Esophagus muscularis mucosa (tissue), 4 donors: ENCODE measurements at regions not wholly inside any gene's neighbourhood (a gene's known extent, or its start where the extent isn't known, plus 50 kb on each side); places are given as distances from the start of the nearest gene placed in this dataset.
A peak's percentile ranks its signal among the peaks of the same experiment; 100 is the strongest.
"Not testable (repeated sequence)": the region's sequence is repeated elsewhere in the genome, so short reads cannot be mapped to it uniquely, and the experiment has no call there.

ENCODE experiments used
- DNase-seq: peaks from one replicate; pipeline ENCODE4 v3.0.0-alpha.2; 2017; ENCODE audit errors: extremely low spot score
- H3K27ac ChIP-seq, 4 donors: fragments of 200-600 bp; sonication (generic); replicated peaks in 1 of 4; 1 replicate in 3 of 4; 2 replicates in 1 of 4; pipeline ENCODE4 v1.5.1; 2016 to 2019; ENCODE audit warnings: mild to moderate bottlenecking in 1 of 4
- H3K27me3 ChIP-seq, 4 donors: fragments of 200-600 bp; sonication (generic); one replicate each; pipeline versions ENCODE4 v1.5.1 to v1.6.0; 2016 to 2019
- H3K36me3 ChIP-seq, 4 donors: fragments of 200-600 bp; sonication (generic); one replicate each; pipeline ENCODE4 v1.5.1; 2016 to 2019
- H3K4me1 ChIP-seq, 4 donors: fragments of 200-600 bp; sonication (generic); one replicate each; pipeline ENCODE4 v1.5.1; 2016 to 2019
- H3K4me3 ChIP-seq, 4 donors: fragments of 200-600 bp; sonication (generic); 1 replicate in 2 of 4; 2 replicates in 2 of 4; pipeline ENCODE4 v1.5.1; 2016 to 2019; ENCODE audit warnings: mild to moderate bottlenecking in 4 of 4, moderate library complexity in 1 of 4
- H3K9me3 ChIP-seq, 4 donors: fragments of 200-600 bp; sonication (generic); 1 replicate in 3 of 4; 2 replicates in 1 of 4; pipeline ENCODE4 v1.5.1; 2016 to 2019
- EP300 ChIP-seq: sonication (generic); formaldehyde crosslinking; IDR thresholded peaks from one replicate; pipeline ENCODE4 v1.6.1; 2017; ENCODE audit warnings: antibody characterized with exemption
- POLR2A ChIP-seq: fragments of 450-650 bp; IDR thresholded peaks from one replicate; pipeline ENCODE4 v1.6.1; 2017; ENCODE audit warnings: antibody characterized with exemption, moderate library complexity, mild to moderate bottlenecking, low read depth
- POLR2AphosphoS5 ChIP-seq, 2 donors: sonication (generic); formaldehyde crosslinking; IDR thresholded peaks; one replicate each; pipeline ENCODE4 v1.6.1; 2017; ENCODE audit warnings: antibody characterized with exemption in 2 of 2
- WGBS: methylation state at CpG from one replicate; pipeline ENCODE4 v1.1.5; 2018; 5-methylcytosine and 5-hydroxymethylcytosine counted together
- intact Hi-C: fragments of 100-400 bp; cut with DNase I; formaldehyde crosslinking; loops from one replicate; pipeline ENCODE4 v1.15.1; 2023
- TF ChIP-seq, protein P1 (sequence below), 3 experiments: fragments of 200-600 bp in 2 of 3; fragments of 450-650 bp in 1 of 3; sonication (generic) in 2 of 3; IDR thresholded peaks; one replicate each; pipeline ENCODE4 v1.5.1; 2017 to 2019; ENCODE audit warnings: antibody characterized with exemption in 3 of 3, mild to moderate bottlenecking in 2 of 3, moderate library complexity in 1 of 3

DNA sequence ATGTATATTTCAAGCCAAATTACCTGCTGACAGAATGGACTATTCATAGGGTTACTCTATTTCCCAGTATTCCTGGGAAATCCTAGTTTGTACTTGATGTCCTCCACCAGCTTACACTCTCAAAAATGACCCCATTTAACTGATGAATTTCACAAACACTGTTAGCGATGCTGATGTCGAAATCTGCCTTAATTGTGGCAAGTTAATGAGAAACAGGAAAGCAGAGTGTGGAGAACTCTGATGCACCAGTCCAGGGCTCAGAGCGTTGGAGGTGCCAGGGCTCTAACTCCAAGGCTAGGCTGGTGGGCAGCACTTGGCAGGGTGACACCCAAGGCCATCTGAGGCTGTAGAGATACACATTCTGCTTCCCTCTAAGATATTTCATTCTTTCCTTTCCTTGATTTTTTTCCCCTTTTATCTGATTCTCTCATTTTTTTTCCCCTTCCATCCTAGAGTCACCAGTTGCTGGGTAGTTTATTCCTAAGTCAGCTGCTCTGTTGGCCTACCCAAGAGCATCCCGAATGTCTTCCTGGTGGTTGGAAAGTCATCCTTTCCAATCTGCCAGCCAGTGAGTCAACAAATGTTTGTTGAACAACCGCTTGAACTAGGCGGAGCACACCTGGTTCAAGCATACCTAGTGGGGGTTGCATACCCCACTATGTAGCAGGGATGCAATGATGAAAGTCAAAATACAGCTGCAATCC is 525.0 kb upstream of the NRP1 start:
- H3K36me3 ChIP-seq, result no peaks in the 10 kb centered on the region
- no peak overlapping the region for H3K27ac ChIP-seq
- intact Hi-C loops, result no loop called here
- peaks cover 0 to 6% (median 2%) of the 10 kb centered on the region in 4 donors for H3K4me1 ChIP-seq
- no peaks in the 10 kb centered on the region for H3K27me3 ChIP-seq
- H3K4me3 ChIP-seq, result no peak overlapping the region
- DNase-seq, result peak; percentile 21
- H3K9me3 ChIP-seq, result no peaks in the 10 kb centered on the region
- WGBS, result 97% methylated on average over 6 of the region's 6 CpGs
- TF ChIP-seq POLR2AphosphoS5 (IDR thresholded peaks at IDR 0.05) (no peak), EP300 (no peak), POLR2A (no peak)
- TF ChIP-seq, protein P1, sequence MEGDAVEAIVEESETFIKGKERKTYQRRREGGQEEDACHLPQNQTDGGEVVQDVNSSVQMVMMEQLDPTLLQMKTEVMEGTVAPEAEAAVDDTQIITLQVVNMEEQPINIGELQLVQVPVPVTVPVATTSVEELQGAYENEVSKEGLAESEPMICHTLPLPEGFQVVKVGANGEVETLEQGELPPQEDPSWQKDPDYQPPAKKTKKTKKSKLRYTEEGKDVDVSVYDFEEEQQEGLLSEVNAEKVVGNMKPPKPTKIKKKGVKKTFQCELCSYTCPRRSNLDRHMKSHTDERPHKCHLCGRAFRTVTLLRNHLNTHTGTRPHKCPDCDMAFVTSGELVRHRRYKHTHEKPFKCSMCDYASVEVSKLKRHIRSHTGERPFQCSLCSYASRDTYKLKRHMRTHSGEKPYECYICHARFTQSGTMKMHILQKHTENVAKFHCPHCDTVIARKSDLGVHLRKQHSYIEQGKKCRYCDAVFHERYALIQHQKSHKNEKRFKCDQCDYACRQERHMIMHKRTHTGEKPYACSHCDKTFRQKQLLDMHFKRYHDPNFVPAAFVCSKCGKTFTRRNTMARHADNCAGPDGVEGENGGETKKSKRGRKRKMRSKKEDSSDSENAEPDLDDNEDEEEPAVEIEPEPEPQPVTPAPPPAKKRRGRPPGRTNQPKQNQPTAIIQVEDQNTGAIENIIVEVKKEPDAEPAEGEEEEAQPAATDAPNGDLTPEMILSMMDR (IDR thresholded peaks at IDR 0.05), result no peak

DNA sequence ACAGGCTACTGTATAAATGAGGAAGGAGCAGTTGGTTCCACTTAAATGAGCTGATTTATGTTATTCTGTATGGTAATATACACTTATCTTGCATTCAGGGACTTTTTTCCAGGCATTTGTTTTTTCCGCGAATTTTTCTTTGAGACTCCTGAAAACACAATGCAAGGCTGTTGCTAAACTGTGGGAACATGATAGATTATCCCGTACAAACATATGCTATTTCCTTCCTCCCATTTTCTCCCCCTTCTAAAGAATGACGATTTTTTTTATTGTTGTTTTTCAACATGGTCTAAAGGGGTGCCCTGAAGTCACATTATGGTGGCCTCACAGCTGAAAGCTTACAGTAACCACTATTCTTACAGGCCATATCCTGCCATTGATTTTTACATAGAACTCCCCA is 523.9 kb upstream of the NRP1 start:
- no peak for TF ChIP-seq POLR2A
- TF ChIP-seq EP300, result no peak
- no peak for TF ChIP-seq POLR2AphosphoS5 (IDR thresholded peaks at IDR 0.05)
- TF ChIP-seq, protein P1 (IDR thresholded peaks at IDR 0.05), result no peak
- intact Hi-C loops, result no loop called here
- 57% methylated on average over 4 of the region's 4 CpGs for WGBS
- no peaks in the 10 kb centered on the region for H3K27me3 ChIP-seq
- no peaks in the 10 kb centered on the region for H3K9me3 ChIP-seq
- H3K36me3 ChIP-seq, result no peaks in the 10 kb centered on the region
- H3K27ac ChIP-seq, result no peak overlapping the region
- peaks cover 0 to 6% (median 2%) of the 10 kb centered on the region in 4 donors for H3K4me1 ChIP-seq
- peak; percentile 8 for DNase-seq
- no peak overlapping the region for H3K4me3 ChIP-seq

DNA sequence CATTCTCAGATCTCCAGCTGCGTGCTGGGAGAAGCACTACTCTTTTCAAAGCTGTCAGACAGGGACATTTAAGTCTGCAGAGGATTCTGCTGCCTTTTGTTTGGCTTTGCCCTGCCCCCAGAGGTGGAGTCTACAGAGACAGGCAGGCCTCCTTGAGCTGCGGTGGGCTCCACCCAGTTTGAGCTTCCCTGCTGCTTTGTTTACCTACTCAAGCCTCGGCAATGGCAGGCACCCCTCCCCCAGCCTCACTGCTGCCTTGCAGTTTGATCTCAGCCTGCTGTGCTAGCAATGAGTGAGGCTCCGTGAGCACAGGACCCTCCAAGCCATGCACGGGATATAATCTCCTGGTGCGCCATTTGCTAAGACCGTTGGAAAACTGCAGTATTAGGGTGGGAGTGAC is 518.8 kb upstream of the NRP1 start:
- H3K9me3 ChIP-seq, H3K36me3 ChIP-seq, DNase-seq, H3K27me3 ChIP-seq, H3K4me1 ChIP-seq, intact Hi-C loops, H3K27ac ChIP-seq, H3K4me3 ChIP-seq: not testable (repeated sequence)
- WGBS, result 96% methylated on average over 5 of the region's 7 CpGs

DNA sequence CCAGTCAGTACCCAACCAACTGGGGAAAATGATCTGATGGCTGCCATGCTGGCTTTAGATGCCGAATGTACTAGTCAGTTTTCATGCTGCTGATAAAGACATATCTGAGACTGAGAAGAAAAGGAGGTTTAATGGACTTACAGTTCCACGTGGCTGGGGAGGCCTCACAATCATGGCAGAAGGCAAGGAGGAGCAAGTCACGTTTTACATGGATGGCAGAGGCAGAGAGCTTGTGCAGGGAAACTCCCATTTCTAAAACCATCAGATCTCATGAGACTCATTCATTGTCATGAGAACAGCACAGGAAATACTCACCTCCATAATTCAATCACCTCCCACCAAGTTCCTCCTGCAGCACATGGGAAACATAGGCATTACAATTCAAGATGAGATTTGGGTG is 508.9 kb upstream of the NRP1 start:
- intact Hi-C loops, result no loop called here
- 93% methylated on average over 3 of the region's 3 CpGs for WGBS
- no peaks in the 10 kb centered on the region for H3K4me1 ChIP-seq
- H3K27ac ChIP-seq, result no peak overlapping the region
- H3K9me3 ChIP-seq, result no peaks in the 10 kb centered on the region
- TF ChIP-seq POLR2AphosphoS5 (IDR thresholded peaks at IDR 0.05), result no peak
- TF ChIP-seq, protein P1 (IDR thresholded peaks at IDR 0.05), result no peak
- peak; percentile 31 for DNase-seq
- H3K4me3 ChIP-seq, result no peak overlapping the region
- no peaks in the 10 kb centered on the region for H3K36me3 ChIP-seq
- no peaks in the 10 kb centered on the region for H3K27me3 ChIP-seq

DNA sequence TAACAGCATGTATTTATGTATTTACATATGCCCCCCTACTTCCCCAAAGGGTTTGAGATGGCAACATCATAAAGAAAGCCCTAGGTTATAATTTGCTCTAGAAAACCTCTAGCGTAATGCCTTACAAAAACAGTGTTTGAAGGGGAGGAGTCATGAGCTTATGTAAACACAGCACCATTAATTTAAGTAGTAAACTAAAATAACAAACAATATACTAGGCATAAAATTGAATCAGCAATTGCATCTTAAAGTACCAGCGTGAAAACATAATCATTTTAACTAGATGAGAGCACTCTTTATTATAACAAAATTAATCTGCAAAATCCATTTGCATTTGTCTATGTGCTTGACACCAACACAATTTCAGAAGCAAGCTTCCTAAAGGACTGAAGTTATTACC is 507.2 kb upstream of the NRP1 start:
- Histone ChIP-seq H3K36me3 (no peaks in the 10 kb centered on the region), H3K27me3 (no peaks in the 10 kb centered on the region), H3K9me3 (no peaks in the 10 kb centered on the region), H3K4me1 (no peaks in the 10 kb centered on the region), H3K4me3 (no peak overlapping the region), H3K27ac (no peak overlapping the region)
- intact Hi-C loops, result no loop called here
- 90% methylated on average over 2 of the region's 2 CpGs for WGBS
- DNase-seq, result no peak
- TF ChIP-seq POLR2A (no peak), EP300 (no peak), POLR2AphosphoS5 (IDR thresholded peaks at IDR 0.05) (no peak)
- TF ChIP-seq, protein P1 (IDR thresholded peaks at IDR 0.05), result no peak
